GM19372 (cell line): ENCODE measurements at regions not wholly inside any gene's neighbourhood (a gene's known extent, or its start where the extent isn't known, plus 50 kb on each side); places are given as distances from the start of the nearest gene placed in this dataset.

Experiments used
- ATAC-seq: cut with Tn5 transposase; IDR thresholded peaks from one replicate; pipeline ENCODE4 v1.9.1; 2021; ENCODE audit warnings: mild to moderate bottlenecking, low read depth, moderate library complexity; ENCODE audit not compliant: unreplicated experiment

- ATAC-seq = no peak
Measured at GRCh38 chr12:68497702-68498101, 113.0 kb upstream of the RAP1B start.

DNA sequence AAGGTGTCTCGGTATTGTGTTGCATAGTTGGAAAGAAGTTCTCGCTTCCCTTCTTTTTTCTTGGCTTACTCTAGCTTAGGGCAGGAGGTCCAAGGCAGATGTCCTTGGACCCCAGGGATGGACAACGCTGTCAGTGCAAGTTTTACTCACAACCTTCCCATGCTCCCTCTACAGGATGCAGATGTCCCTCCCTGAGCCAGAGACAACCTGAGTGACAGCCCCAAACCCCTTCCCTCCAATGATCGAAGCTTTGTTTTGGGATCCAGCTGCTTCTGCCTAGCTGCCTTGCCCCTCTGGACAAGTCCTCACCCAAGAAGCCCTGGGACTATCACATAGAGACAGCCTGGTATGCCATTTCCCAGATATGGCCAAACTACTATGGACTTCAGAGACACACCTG, 112.0 kb upstream of the RAP1B start:
- no peak for ATAC-seq

DNA sequence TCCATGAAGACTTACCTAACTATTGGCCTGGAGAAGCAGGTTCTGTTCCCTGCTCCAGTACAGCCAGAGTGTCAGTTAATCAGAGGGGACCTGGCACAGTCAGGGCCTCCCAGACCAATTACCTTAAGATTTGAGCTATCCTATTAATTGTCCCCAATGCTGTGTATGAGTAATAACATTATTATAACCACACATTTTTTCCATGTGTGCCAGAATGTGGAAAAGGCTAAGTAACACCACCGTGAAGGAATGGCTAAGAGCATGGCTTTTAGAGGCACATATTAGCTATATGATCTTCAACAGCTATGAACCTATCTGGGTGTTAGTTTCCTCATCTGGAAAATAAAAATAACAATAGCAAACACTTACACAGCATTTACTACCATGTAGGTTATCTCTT, 111.1 kb upstream of the RAP1B start:
- ATAC-seq = no peak

DNA sequence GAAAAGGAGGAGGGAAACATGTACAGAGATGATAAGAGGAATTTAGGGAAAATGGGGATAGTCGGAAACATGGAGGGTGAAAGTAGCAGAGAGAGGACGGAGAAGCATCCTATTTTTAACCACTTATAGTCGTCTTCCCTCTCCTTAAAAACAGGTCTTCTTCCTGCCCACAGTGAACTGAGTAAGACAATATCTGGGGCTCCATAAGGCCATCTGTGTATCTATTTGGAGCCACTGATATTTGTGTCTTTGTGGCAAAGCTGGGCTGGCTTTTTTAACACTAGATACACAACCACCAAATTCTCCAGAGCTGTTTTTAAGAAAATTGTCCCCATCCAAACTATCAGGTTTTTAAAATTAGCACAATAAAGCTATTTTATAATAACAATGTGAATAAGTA, 109.5 kb upstream of the RAP1B start:
- no peak for ATAC-seq

- ATAC-seq = no peak
Measured at GRCh38 chr12:68505970-68506369, 104.7 kb upstream of the RAP1B start.

DNA sequence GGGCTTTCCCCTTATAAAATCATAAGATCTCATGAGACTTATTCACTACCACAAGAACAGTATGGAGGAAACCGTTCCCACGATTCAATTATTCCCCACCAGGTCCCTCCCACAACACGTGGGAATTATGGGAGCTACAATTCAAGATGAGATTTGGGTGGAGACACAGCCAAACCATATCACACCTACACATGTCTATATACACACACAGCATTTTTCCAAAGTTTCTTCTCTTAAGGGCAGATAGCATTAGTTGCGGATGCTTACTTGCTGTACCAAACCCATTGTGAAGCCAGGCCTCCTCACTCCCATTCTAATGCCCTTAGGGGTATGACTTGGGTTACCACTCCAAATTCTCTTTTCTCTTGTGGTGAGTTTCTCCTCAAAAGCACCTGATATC, 104.1 kb upstream of the RAP1B start:
- no peak for ATAC-seq

- ATAC-seq = no peak
Measured at GRCh38 chr12:68507657-68508056, 103.0 kb upstream of the RAP1B start.

DNA sequence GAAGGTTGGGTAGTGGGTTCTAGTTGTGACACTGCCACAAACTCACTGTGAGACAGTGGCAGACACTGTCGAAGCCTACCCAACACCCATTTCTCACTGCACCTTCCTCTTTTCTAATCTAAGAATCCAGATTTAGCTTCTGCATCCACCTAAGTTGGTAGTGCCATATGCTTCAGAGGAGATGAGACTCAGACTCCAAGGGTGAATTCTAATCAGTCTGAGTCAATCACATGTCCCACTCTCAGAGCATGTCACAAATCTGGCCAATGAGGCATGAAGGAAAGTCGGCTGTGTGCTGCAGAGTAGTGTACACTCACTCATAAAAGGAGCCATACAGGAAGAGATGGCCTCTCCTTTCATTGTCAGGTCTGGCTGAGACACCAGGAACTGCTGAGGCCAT, 102.1 kb upstream of the RAP1B start:
- ATAC-seq = no peak

GRCh38 chr12:68509242-68509641, 101.5 kb upstream of the RAP1B start:
- ATAC-seq = no peak

GRCh38 chr12:68510397-68510796, 100.3 kb upstream of the RAP1B start:
- ATAC-seq = no peak

DNA sequence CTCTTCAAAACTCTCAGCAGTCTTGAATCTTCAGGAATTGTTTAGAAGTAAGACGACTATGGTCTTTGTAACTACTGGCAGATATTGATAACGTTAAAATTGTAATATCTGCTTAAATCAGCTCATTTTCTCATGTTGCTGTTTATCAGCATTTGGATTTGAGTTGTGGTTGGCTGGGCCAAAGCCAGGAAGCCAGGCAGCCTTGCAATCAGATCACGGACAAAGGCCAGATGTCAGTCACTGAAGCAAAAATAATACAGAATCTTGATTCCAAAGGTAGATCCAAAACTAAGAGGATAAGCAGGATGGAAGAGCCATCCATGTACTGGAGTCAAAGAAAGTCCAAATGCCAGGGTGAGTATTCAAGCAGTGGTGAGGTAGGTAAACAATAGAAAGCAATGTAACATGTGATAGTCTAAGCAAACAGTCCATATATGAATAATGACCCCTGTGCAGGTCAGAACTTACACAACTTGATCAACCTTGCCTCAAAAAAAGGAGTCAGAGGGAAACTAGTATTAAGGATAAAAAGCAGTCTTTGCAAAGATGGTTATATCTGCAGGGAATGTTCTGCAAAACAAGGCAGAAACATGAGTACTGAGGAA, 95.8 kb upstream of the RAP1B start:
- ATAC-seq = no peak

DNA sequence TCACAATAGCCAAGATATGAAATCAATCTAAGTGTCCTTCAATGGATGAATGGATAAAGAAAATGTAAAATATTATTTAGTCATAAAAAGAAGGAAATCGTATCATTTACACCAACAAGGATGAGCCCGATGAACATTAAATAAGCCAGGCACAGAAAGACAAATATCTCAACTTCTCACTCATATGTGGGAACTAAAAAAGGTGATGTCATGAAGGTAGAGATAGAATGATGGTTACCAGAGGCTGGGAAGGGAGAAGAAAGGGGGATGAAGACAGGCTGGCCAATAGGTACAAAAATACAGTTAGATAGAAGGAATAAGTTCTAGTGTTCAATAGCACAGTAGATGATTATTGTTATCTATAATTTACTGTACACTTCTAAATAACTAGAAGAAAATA, 94.9 kb upstream of the RAP1B start:
- ATAC-seq = no peak

GRCh38 chr12:68521321-68521839, 89.3 kb upstream of the RAP1B start:
- ATAC-seq = no peak

GRCh38 chr12:68521848-68522502, 88.7 kb upstream of the RAP1B start:
- ATAC-seq = no peak

DNA sequence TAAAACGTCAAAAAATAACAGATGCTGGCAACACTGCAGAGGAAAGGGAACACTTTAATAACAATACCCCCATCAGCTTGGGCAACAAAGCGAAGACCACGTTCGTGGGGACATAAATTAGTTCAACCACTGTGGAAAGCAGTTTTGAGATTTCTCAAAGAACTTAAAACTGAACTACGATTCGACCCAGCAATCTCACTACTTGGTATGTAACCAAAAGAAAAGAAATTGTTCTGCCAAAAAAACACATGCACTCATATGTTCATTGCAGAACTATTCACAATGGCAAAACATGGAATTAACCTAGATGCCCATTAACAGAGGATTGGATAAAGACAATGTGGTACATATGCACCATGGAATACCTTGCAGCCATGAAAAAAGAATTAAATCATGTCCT, 81.2 kb upstream of the RAP1B start:
- no peak for ATAC-seq

DNA sequence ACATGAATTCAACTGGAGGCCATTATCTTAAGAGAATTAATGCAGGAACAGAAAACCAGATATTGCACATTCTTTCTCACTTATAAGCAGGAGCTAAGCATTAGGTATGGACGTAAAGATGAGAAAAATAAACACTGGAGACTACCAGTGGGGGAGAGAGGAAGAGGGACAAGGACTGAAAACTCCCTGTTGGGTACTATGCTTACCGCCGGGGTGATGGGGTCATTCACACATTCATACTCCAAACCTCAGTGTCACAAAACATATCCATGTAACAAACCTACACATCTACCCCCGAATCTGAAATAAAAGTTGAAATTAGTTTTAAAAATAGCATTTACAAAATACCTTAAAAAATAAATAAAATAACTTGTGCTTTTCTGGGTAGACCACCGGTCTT, 80.8 kb upstream of the RAP1B start:
- ATAC-seq = no peak

- no peak for ATAC-seq
Measured at GRCh38 chr12:68530299-68530698, 80.4 kb upstream of the RAP1B start.

- no peak for ATAC-seq
Measured at GRCh38 chr12:68530965-68531364, 79.7 kb upstream of the RAP1B start.

GRCh38 chr12:68532204-68532886, 78.4 kb upstream of the RAP1B start:
- ATAC-seq = no peak

DNA sequence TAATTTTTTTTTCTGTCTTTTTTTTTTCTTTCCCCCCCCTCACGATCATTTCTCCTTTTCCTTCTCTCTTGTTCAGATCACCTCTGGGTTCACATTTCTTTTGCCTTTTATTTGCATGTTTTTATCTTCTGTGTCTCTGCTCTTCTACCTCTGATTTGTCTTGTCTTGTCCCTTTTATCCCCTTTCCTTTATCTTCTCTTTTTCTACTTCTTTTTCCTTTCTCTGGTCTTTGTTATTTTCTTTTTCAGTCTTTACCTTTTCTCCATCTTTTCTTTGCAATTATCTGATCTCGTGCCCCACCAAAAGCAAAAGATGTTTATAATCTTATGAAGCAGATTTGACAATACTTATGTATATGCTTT, 77.8 kb upstream of the RAP1B start:
- no peak for ATAC-seq

DNA sequence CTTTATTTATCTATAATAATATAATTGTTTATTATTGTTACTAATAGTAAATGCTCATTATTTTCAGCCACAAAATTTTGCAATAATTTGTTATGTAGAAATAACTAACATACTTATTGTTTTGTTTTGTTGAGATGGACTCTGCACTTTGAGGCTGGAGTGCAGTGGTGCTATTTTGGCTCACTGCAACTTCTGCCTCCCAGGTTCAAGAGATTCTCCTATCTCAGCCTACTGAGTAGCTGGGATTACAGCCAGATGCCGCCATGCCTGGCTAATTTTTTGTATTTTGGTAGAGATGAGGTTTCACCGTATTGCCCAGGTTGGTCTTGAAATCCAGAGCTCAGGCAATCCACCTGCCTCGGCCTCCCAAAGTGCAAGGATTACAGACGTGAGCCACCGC, 76.6 kb upstream of the RAP1B start:
- ATAC-seq = no peak

- no peak for ATAC-seq
Measured at GRCh38 chr12:68536885-68537485, 73.7 kb upstream of the RAP1B start.
